GM18868 (cell line): ENCODE measurements at regions not wholly inside any gene's neighbourhood (a gene's known extent, or its start where the extent isn't known, plus 50 kb on each side); places are given as distances from the start of the nearest gene placed in this dataset.
"Not testable (repeated sequence)": the region's sequence is repeated elsewhere in the genome, so short reads cannot be mapped to it uniquely, and the experiment has no call there.

ENCODE experiments used
- ATAC-seq: cut with Tn5 transposase; IDR thresholded peaks from one replicate; pipeline ENCODE4 v1.9.1; 2021; ENCODE audit warnings: mild to moderate bottlenecking, moderate library complexity; ENCODE audit not compliant: unreplicated experiment

GRCh38 chr12:54716261-54716660, 68.1 kb upstream of the DCD start:
- no peak for ATAC-seq

- ATAC-seq, result not testable (repeated sequence)
These were observed 65.7 kb upstream of the DCD start for GRCh38 chr12:54713876-54714275.

GRCh38 chr12:54711669-54712068, 63.5 kb upstream of the DCD start:
- ATAC-seq, result no peak

- no peak for ATAC-seq
These were observed 60.7 kb upstream of the DCD start for GRCh38 chr12:54708826-54709225.

GRCh38 chr12:54704202-54704601, 56.0 kb upstream of the DCD start:
- ATAC-seq, result no peak

DNA sequence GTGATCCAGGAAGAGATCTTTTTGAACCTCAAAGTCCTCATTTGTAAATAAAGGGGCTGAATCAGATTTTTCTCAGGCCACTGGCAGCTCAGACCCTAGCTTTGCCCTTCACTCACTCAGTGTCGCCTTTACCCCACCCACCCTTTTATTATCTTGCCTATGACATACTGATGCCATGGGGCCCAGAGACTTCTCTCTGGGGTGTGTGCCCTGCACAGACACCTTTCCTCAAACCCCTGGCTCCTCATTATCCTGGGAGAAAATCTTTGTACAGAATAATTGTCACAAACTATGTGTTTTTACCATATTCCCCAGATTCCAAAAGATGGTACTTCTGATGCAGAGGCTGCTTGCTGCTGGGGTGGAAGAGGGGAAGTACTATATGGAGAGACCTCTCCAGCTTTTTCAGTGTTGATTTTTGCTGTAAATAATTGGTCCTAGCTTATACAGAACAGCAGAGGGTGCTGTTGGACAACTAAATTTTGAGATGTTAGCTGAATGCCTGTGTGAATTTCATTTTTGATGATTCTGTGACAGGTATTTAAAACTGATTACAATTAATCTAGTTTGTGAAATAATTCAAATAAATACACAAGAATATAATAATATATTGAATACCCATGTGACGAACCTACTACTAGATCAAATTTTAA, 53.9 kb upstream of the DCD start:
- peak; percentile 79 for ATAC-seq

DNA sequence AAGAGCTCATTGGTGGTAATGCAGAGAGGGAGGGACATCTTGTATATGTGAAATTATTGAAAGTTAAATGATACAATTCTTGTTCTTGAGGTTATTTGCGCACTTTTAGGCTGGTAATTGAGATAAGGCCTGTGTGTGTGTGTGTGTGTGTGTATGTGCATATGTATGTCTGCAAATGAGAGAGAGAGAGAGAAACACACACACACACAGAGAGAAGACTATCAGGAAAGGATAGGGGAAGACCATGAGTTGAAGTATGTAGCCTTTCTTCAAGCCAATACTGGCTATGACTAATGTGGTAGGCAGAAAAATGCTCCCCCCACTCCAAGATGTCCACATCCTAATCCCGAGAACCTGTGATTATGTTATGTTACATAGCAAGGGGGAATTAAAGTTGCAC, 52.7 kb upstream of the DCD start:
- no peak for ATAC-seq

GRCh38 chr12:54700301-54700700, 52.1 kb upstream of the DCD start:
- ATAC-seq, result no peak
